ENCODE measurements at regions not wholly inside any gene's neighbourhood (a gene's known extent, or its start where the extent isn't known, plus 50 kb on each side); places are given as distances from the start of the nearest gene placed in this dataset.

GRCh38 chr17:14437176-14437575 lies 136.3 kb downstream of the HS3ST3B1 start:
- Histone ChIP-seq H3K27me3 (no peaks in the 10 kb centered on the region), H3K4me3 (no peak overlapping the region), H3K9me3 (no peaks in the 10 kb centered on the region), H3K4me1 (no peaks in the 10 kb centered on the region), H3K27ac (no peak overlapping the region), H3K36me3 (no peaks in the 10 kb centered on the region)
- TF ChIP-seq POLR2A (IDR thresholded peaks at IDR 0.05) (no peak), POLR2AphosphoS5 (IDR thresholded peaks at IDR 0.05) (no peak), CTCF (IDR thresholded peaks at IDR 0.05) (no peak)
- DNase-seq (ENCODE audit: low spot score in 2 of 2) = no peak
- intact Hi-C loops (cut with DNase I; ENCODE audit: low total_unique reads) = no loop called here

DNA sequence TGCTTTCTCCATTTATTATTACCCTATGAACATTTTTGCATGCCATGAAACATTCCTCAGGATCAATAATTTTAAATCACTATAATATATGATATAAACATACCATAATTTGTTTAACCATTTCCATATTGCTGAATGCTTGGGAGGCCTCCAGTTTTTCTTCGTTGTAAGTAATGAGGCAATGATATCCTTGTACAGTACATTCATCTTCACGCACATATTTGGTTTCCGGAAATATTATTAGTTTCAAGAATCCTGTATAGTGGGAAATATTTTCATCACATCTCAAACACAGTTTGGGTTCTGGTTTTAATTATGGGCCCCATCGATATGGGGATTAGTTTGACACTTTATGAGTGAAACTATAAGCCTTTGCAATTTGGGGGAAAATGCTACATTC lies 135.4 kb downstream of the HS3ST3B1 start:
- H3K4me1 ChIP-seq = no peaks in the 10 kb centered on the region
- H3K9me3 ChIP-seq = no peaks in the 10 kb centered on the region
- no peaks in the 10 kb centered on the region for H3K27me3 ChIP-seq
- H3K4me3 ChIP-seq = no peak overlapping the region
- DNase-seq (ENCODE audit: low spot score in 2 of 2) = no peak
- TF ChIP-seq CTCF (IDR thresholded peaks at IDR 0.05) (no peak), POLR2A (IDR thresholded peaks at IDR 0.05) (no peak), POLR2AphosphoS5 (IDR thresholded peaks at IDR 0.05) (no peak)
- H3K27ac ChIP-seq = no peak overlapping the region
- intact Hi-C loops (cut with DNase I; ENCODE audit: low total_unique reads) = no loop called here
- H3K36me3 ChIP-seq = no peaks in the 10 kb centered on the region

DNA sequence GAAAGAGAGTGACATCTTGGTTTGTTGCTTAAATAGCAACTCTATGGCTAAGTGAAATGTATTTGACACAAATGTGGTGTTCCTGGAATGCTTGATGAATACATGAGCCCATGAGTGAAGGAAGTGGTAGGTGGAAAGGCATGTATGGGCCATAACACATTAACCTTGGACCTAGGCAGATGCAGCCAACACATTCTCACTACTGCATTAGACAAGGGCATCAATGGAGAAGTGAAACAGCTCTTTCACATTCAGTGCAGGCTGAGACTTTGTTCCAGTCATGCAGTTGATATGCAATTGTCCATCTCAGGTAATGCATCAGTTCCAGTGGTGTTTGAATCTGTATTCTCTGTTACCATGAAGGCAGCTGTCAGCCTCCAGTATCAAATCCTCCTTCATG lies 133.6 kb downstream of the HS3ST3B1 start:
- intact Hi-C loops (cut with DNase I; ENCODE audit: low total_unique reads) = no loop called here
- Histone ChIP-seq H3K36me3 (no peaks in the 10 kb centered on the region), H3K27ac (no peak overlapping the region), H3K9me3 (no peaks in the 10 kb centered on the region), H3K4me3 (no peak overlapping the region), H3K27me3 (no peaks in the 10 kb centered on the region), H3K4me1 (no peaks in the 10 kb centered on the region)
- no peak for DNase-seq (ENCODE audit: low spot score in 2 of 2)
- TF ChIP-seq CTCF (IDR thresholded peaks at IDR 0.05) (no peak), POLR2A (IDR thresholded peaks at IDR 0.05) (no peak), POLR2AphosphoS5 (IDR thresholded peaks at IDR 0.05) (no peak)

- Histone ChIP-seq H3K36me3 (no peaks in the 10 kb centered on the region), H3K27me3 (no peaks in the 10 kb centered on the region), H3K4me1 (no peaks in the 10 kb centered on the region), H3K4me3 (no peak overlapping the region), H3K9me3 (no peaks in the 10 kb centered on the region), H3K27ac (no peak overlapping the region)
- TF ChIP-seq POLR2AphosphoS5 (IDR thresholded peaks at IDR 0.05) = no peak
- TF ChIP-seq POLR2A (IDR thresholded peaks at IDR 0.05) = no peak
- no peak for TF ChIP-seq CTCF (IDR thresholded peaks at IDR 0.05)
- intact Hi-C loops (cut with DNase I; ENCODE audit: low total_unique reads) = no loop called here
- DNase-seq (ENCODE audit: low spot score in 2 of 2) = no peak
Measured at GRCh38 chr17:14432079-14432478, 131.2 kb downstream of the HS3ST3B1 start.

DNA sequence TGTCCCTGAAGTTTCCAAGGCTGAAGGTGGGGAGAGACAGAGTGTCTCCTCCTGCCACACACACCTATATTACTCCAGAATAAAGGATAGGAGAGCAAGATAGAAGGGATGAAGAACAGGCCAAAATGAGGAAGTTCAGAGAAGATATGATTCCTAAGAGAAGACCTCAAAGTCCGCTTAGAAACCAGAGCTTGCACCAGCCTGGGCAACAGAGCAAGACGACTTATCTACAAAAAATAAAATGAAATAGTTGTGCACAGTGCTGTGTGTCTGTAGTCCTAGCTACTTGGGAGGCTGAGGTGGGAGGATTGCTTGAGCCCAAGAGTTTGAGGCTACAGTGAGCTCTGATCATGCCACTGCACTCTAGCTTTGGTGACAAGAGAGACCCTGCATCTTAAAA lies 128.2 kb downstream of the HS3ST3B1 start:
- no peak for TF ChIP-seq CTCF (IDR thresholded peaks at IDR 0.05)
- no peak for TF ChIP-seq POLR2AphosphoS5 (IDR thresholded peaks at IDR 0.05)
- TF ChIP-seq POLR2A (IDR thresholded peaks at IDR 0.05) = no peak
- intact Hi-C loops (cut with DNase I; ENCODE audit: low total_unique reads) = no loop called here
- Histone ChIP-seq H3K9me3 (no peaks in the 10 kb centered on the region), H3K36me3 (no peaks in the 10 kb centered on the region), H3K4me1 (no peaks in the 10 kb centered on the region), H3K4me3 (no peak overlapping the region), H3K27ac (no peak overlapping the region), H3K27me3 (no peaks in the 10 kb centered on the region)
- no peak for DNase-seq (ENCODE audit: low spot score in 2 of 2)

Data from breast epithelium (tissue), 4 donors.